ENCODE measurements at regions not wholly inside any gene's neighbourhood (a gene's known extent, or its start where the extent isn't known, plus 50 kb on each side); places are given as distances from the start of the nearest gene placed in this dataset.
"Not testable (repeated sequence)": the region's sequence is repeated elsewhere in the genome, so short reads cannot be mapped to it uniquely, and the experiment has no call there.

DNA sequence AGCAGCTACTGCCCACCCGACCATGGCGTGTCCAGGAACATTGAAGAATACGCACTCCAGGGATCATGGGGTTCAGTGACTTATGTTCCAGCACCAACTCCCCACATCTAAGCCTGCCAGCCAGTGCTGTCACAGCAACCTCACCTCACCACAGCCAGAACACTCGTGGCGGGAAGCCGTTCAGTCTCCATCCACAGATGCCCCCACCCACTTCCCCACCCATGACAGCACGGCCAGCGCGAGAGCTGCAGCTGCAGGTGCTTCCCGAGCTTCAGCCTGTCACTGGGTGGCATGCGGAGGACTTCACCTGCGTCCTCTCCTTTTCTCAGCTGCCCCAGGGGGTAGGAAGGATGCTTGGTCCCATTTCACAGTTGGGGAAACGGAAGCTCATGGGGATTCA, 50.3 kb downstream of the RBFOX3 start:
- no peak overlapping the region for H3K27ac ChIP-seq
- TF ChIP-seq, protein P1, sequence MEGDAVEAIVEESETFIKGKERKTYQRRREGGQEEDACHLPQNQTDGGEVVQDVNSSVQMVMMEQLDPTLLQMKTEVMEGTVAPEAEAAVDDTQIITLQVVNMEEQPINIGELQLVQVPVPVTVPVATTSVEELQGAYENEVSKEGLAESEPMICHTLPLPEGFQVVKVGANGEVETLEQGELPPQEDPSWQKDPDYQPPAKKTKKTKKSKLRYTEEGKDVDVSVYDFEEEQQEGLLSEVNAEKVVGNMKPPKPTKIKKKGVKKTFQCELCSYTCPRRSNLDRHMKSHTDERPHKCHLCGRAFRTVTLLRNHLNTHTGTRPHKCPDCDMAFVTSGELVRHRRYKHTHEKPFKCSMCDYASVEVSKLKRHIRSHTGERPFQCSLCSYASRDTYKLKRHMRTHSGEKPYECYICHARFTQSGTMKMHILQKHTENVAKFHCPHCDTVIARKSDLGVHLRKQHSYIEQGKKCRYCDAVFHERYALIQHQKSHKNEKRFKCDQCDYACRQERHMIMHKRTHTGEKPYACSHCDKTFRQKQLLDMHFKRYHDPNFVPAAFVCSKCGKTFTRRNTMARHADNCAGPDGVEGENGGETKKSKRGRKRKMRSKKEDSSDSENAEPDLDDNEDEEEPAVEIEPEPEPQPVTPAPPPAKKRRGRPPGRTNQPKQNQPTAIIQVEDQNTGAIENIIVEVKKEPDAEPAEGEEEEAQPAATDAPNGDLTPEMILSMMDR (conservative IDR thresholded peaks at IDR 0.05): no peak
- TF ChIP-seq ZFX (IDR thresholded peaks at IDR 0.05): no peak

DNA sequence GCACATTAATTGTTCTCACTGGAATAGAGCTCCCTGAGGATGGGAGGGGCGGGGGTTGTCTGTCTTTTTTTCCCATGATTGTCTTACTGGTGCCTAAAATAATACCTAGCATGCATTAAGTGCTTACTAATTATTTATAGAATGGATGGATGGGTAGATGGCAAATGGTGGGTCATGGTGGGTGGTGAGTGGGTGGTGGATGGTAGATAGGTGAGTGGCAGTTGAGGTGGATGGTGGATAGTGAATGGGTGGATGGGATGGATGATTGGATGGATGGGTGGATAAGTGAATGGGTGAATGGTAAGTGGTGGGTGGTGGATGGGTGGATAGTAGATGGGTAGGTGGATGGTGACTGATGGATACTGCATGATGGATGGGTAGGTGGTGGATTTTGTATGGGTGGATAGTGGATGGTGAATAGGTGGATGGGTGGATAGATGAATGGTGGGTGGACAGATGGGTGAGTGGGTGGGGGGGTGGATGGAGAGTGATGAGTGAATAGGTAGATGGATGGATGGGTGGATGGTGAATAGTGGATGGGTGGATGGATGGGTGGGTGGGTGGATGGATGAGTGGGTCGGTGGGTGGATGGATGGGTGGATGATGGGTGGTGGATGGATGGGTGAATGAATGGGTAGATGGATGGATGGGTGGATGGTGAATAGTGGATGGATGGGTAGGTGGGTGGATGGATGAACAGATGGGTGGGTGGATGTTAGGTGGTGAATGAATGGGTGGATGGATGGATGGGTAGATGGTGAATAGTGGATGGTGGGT, 51.6 kb downstream of the RBFOX3 start:
- H3K27ac ChIP-seq: no peak overlapping the region
- TF ChIP-seq, protein P1 (conservative IDR thresholded peaks at IDR 0.05): no peak
- TF ChIP-seq ZFX (IDR thresholded peaks at IDR 0.05): no peak

GRCh38 chr17:79558091-79558900, 52.6 kb downstream of the RBFOX3 start:
- no peak overlapping the region for H3K27ac ChIP-seq
- TF ChIP-seq, protein P1 (conservative IDR thresholded peaks at IDR 0.05): no peak
- no peak for TF ChIP-seq ZFX (IDR thresholded peaks at IDR 0.05)

DNA sequence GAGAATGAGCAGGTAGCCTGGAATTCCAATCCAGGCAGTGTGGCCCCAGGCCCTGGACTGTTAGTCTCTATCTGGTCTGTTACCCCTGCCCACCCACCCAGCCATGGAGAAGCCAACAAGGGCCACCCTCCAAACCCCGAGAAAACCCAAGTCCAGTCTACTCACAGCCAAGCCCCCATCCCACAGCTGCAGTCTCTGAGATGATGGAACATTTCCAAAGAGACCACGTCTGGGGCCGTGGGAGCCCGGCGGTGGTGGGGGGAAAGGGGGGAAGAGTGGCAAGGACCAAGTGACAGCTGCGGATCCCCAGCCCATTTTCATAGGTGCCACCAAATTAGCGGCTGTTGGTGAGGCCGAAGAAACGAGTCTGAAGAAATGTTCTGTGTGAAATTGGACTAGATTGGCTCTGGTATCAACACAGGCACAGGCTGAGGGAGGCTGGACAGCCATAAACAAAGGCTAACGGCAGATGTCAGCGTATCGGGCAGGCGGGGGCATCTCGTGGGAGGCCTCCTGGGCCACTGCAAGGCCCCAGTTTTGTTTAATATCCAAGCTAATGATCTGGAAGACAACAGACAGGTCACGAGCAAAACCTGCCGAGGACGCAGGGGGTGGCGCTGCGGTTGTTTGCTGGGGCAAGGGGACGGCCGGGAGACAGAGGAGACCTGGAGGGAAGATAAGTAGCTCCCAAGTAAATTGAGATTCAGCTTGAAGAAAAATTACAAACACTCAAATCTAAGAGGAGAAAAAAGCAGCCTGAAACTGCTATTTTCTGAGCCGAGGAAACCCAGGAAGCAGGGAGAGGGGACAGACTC, 53.4 kb downstream of the RBFOX3 start:
- TF ChIP-seq, protein P1 (conservative IDR thresholded peaks at IDR 0.05): no peak
- TF ChIP-seq ZFX (IDR thresholded peaks at IDR 0.05): no peak

GRCh38 chr17:79556271-79556670, 54.6 kb downstream of the RBFOX3 start:
- no peak overlapping the region for H3K27ac ChIP-seq

More for the DNA sequence above, 53.4 kb downstream of the RBFOX3 start:
- H3K27ac ChIP-seq: no peak overlapping the region

DNA sequence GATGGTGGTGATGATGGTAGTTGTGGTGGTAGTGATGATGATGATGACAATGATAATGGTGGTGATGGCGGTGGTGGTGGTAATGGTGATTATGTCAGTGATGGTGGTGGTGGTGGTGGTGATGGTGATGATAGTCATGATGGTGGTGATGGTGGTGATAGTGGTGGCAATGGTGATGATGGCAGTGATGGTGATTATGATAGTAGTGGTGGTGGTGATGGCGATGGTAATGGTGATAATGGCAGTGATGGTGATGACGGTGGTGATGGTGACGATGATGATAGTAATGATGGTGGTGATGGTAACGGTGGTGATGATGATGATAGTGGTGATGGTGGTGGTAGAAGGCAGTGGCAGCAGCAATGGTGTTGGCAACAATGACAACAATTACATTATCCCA, 55.3 kb downstream of the RBFOX3 start:
- TF ChIP-seq ZFX (IDR thresholded peaks at IDR 0.05): no peak
- TF ChIP-seq, protein P1 (conservative IDR thresholded peaks at IDR 0.05): no peak

More at GRCh38 chr17:79556271-79556670, 54.6 kb downstream of the RBFOX3 start:
- TF ChIP-seq ZFX (IDR thresholded peaks at IDR 0.05): no peak
- TF ChIP-seq, protein P1 (conservative IDR thresholded peaks at IDR 0.05): no peak

DNA sequence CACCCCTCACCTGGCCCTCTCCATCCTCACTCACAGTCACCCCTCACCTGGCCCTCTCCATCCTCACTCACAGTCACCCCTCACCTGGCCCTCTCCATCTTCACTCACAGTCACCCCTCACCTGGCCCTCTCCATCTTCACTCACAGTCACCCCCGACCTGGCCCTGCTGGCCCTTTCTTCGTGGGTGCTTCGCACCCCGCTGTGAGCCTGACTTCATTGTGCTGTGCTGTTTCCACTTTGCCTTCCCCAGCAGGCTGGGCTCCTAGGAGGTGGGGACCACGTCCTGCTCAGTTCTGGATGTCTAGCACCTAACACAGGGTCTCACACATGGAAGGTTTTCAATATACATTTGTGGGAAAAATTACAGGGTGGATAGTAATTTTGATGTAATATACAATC, 56.5 kb downstream of the RBFOX3 start:
- not testable (repeated sequence) for H3K27ac ChIP-seq

More for the DNA sequence above, 55.3 kb downstream of the RBFOX3 start:
- no peak overlapping the region for H3K27ac ChIP-seq

All from C4-2B (cell line).